HAP-1 (cell line): ENCODE measurements at regions not wholly inside any gene's neighbourhood (a gene's known extent, or its start where the extent isn't known, plus 50 kb on each side); places are given as distances from the start of the nearest gene placed in this dataset.

Source experiments
- DNase-seq, 2 experiments: peaks; one replicate each; pipeline ENCODE4 v3.0.0-alpha.2; 2016 to 2020; ENCODE audit warnings: low spot score in 2 of 2
- H3K27me3 ChIP-seq: fragments of 250-450 bp; sonication (Bioruptor Pico); 2 replicates; pipeline ENCODE4 v1.5.1; 2020; ENCODE audit warnings: low read depth, mild to moderate bottlenecking, moderate library complexity
- H3K36me3 ChIP-seq: fragments of 250-450 bp; sonication (Bioruptor Pico); replicated peaks from 2 replicates; pipeline ENCODE4 v1.5.1; 2020; ENCODE audit warnings: mild to moderate bottlenecking
- H3K4me1 ChIP-seq: fragments of 250-450 bp; sonication (Bioruptor Pico); 2 replicates; pipeline ENCODE4 v1.5.1; 2020; ENCODE audit warnings: mild to moderate bottlenecking
- H3K4me3 ChIP-seq: fragments of 250-450 bp; sonication (Bioruptor Pico); 2 replicates; pipeline ENCODE4 v1.5.1; 2020; ENCODE audit warnings: mild to moderate bottlenecking, moderate library complexity
- H3K9me3 ChIP-seq: fragments of 250-450 bp; sonication (Bioruptor Pico); 2 replicates; pipeline ENCODE4 v1.5.1; 2020; ENCODE audit warnings: mild to moderate bottlenecking, moderate library complexity
- in situ Hi-C: fragments of 300-500 bp; cut with MboI; formaldehyde crosslinking; loops from 3 replicates; pipeline ENCODE4 v1.14.3; 2020; ENCODE audit warnings: low sequenced_read_pairs, inconsistent platforms, mixed read lengths

DNA sequence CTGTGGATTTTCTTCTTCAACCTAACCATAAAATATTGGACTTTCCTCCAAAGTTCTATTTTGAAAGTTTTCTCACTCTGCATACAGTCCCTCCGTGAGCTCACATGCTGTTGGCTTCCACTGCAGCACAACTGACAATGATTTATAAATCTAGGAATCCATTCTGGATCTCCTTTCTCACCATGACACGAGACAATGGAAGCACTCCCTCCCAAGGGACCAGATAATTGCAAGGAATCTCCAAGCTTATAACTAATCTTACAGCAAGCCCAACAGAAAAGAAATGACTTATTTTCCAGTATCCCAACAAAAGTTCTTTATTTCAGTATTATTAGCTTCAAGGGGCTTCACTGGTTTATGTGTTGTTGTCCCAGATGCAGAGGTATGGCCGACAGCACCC is 729.0 kb downstream of the RFPL4B start:
- DNase-seq: peak; percentile 5 to 37

DNA sequence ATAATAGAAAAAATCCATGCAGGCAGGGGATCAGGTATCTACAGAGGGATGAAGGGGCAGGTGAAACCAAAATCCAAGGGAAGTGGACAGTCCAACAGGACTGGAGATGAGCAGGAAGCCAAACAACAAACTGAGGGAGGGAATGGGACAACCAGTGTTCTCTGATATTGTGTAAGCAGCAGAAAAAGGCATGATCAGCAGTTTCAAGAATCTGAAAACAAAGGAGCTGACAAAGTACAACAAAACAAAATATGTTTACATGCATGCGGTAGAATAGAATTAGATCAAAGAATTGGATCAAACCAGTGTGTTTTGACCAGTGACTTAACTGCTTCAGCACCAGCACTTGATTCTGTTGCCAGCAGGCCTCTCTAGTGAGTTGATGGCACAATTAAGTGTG is 729.7 kb downstream of the RFPL4B start:
- in situ Hi-C loops: no loop called here
- no peaks in the 10 kb centered on the region for H3K4me1 ChIP-seq
- no peaks in the 10 kb centered on the region for H3K9me3 ChIP-seq
- no peak for DNase-seq
- no peak overlapping the region for H3K4me3 ChIP-seq
- no peaks in the 10 kb centered on the region for H3K27me3 ChIP-seq
- H3K36me3 ChIP-seq: no peaks in the 10 kb centered on the region

More for the DNA sequence above, 729.0 kb downstream of the RFPL4B start:
- Histone ChIP-seq H3K36me3 (no peaks in the 10 kb centered on the region), H3K4me1 (no peaks in the 10 kb centered on the region), H3K9me3 (no peaks in the 10 kb centered on the region), H3K27me3 (no peaks in the 10 kb centered on the region), H3K4me3 (no peak overlapping the region)
- in situ Hi-C loops: no loop called here

DNA sequence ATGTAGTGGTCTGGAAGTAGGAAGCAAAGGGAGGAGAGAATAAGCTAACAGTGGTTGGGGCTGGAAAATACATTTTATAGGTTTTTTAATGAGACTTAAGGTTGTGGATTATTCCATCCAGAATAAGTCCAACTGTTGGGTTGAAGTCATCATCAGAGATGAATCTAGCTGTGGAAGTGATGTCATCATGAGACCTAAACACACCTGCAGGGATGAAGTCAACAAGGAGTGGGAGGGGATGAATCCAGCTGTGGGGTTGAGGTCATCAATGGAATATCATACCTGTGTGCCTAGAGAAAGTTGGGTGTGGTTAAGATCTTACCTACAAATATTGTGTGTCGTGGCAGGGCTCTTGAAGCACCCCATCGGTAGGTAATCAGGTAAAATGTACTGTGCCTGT is 730.7 kb downstream of the RFPL4B start:
- H3K27me3 ChIP-seq: no peaks in the 10 kb centered on the region

DNA sequence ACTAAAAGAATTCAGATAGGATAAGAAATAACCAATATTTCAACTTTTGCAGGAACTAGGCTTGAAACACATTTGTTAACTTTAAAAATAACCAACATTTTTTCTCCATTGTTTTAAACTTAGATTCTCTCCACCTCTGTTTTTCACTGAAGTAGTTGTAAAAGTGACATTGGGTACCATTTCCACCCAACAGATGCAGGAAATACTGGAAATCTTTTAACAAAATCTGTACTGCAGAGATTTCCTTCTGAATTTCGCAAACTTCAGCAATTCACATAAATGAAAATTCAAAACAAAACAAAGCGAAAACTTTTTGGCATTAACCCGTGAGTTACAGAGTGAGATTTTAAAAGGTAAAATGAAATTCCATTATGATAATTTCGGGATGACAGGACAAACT is 731.7 kb downstream of the RFPL4B start:
- Histone ChIP-seq H3K4me1 (no peaks in the 10 kb centered on the region), H3K4me3 (no peak overlapping the region), H3K27me3 (no peaks in the 10 kb centered on the region), H3K36me3 (no peaks in the 10 kb centered on the region), H3K9me3 (no peaks in the 10 kb centered on the region)
- no peak for DNase-seq
- in situ Hi-C loops: no loop called here

More for the DNA sequence above, 730.7 kb downstream of the RFPL4B start:
- H3K36me3 ChIP-seq: no peaks in the 10 kb centered on the region
- in situ Hi-C loops: no loop called here
- H3K4me1 ChIP-seq: no peaks in the 10 kb centered on the region
- DNase-seq: no peak
- no peak overlapping the region for H3K4me3 ChIP-seq
- H3K9me3 ChIP-seq: no peaks in the 10 kb centered on the region

DNA sequence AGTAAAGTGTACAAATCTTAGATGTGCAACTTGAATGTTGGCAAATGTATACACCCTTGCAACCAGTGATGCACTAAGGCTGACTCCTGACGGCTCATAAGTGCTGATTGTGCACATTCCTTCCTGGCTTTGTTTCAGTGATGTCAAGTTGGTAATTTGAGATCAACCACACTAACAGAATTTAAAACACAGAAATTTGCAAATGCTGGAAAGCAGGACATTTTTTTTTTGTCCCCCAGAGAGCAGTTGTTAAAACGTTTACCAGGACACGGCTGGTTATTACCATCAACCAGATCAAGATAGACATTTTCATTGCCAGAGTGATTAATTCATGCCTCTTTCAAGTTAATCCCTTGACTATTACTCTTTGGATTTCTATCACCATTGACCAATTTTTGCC is 735.6 kb downstream of the RFPL4B start:
- Histone ChIP-seq H3K9me3 (no peaks in the 10 kb centered on the region), H3K27me3 (no peaks in the 10 kb centered on the region), H3K4me1 (no peaks in the 10 kb centered on the region), H3K4me3 (no peak overlapping the region), H3K36me3 (no peaks in the 10 kb centered on the region)
- in situ Hi-C loops: no loop called here
- DNase-seq: no peak

DNA sequence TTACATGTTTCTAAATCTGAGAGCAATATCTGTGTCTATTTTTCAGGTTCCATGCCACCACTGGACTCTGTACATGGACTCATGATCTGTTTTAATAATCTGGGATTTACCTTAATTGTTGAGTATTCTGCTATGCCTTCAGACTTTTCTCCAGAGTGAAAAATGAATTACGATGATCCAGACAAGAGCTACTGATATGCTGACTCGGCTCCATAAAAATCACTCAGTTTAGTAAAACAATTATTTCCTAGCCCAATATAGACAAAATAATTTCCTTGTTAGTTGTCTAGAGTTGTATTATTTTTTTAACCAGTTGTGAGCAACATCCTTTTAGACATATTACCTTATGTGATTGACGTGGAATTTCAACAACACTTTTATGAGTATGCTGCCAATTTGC is 736.8 kb downstream of the RFPL4B start:
- in situ Hi-C loops: no loop called here
- DNase-seq: no peak

DNA sequence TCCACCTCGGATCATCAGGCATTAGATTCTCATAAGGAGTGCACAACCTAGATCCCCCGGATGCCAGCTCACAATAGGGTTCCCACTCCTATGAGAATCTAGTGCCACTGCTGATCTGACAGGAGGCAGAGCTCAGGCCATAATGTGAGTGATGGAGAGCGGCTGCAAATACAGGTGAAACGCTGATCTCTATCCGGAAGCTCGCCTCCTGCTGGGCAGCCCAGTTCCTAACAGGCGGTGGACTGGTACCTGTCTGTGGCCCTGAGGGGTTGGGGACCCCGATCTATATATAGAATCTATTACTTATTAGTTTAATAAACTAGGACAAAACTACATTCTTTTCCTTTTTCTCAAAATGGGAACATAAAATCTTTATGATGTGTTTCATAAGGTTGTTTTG is 741.9 kb downstream of the RFPL4B start:
- no peaks in the 10 kb centered on the region for H3K36me3 ChIP-seq
- in situ Hi-C loops: no loop called here
- no peaks in the 10 kb centered on the region for H3K9me3 ChIP-seq
- no peaks in the 10 kb centered on the region for H3K4me1 ChIP-seq
- no peak for DNase-seq
- H3K27me3 ChIP-seq: no peaks in the 10 kb centered on the region
- H3K4me3 ChIP-seq: no peak overlapping the region

More for the DNA sequence above, 736.8 kb downstream of the RFPL4B start:
- no peaks in the 10 kb centered on the region for H3K4me1 ChIP-seq
- no peaks in the 10 kb centered on the region for H3K27me3 ChIP-seq
- H3K4me3 ChIP-seq: no peak overlapping the region
- H3K9me3 ChIP-seq: no peaks in the 10 kb centered on the region
- no peaks in the 10 kb centered on the region for H3K36me3 ChIP-seq

DNA sequence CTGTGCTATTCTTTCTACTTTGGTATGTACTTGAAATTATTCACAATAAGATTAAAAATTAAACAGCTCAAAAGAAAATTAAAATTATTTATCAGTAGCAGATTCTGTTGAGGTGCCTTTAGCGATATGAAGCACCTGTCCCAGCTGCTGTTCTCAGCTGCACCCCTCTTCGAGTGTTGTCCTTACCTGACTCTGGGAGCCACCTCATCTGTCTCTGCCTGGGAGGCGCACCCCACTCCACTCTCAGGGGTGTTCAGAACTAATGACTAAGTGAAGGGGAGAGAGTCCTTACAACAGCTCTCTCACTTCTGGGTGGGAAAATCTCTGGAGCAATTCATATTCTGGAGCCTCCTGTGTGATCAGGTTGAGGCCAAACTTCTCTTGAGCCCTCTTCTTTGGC is 745.7 kb downstream of the RFPL4B start:
- in situ Hi-C loops: no loop called here
- Histone ChIP-seq H3K27me3 (no peaks in the 10 kb centered on the region; the same call in 1 of the 2 replicates), H3K4me1 (peaks cover 3% of the 10 kb centered on the region; the same call in 1 of the 2 replicates), H3K9me3 (no peaks in the 10 kb centered on the region), H3K4me3 (no peak overlapping the region), H3K36me3 (no peaks in the 10 kb centered on the region)
- DNase-seq: no peak

DNA sequence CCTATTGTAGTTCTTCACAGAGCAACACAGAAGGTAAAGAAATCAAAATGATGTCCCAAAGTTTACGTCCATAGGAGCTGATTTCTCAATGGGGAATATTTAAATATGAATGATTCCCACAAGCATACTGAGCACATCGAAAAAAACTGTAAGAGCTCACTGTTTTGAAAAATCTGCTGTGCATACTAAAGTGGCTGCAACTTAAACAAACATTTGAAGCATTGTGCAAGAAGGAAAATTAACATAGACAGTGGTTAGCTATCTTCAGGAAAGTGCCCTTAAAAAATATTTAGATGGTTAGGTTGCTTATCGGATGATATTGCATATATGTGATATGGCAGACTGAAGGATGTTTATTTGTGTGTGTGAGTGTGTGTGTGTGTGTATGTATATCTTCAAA is 747.6 kb downstream of the RFPL4B start:
- DNase-seq: peak in 1 of 2 experiments; percentile 28
- Histone ChIP-seq H3K4me3 (no peak overlapping the region), H3K27me3 (no peaks in the 10 kb centered on the region; the same call in 1 of the 2 replicates), H3K9me3 (no peaks in the 10 kb centered on the region), H3K4me1 (peaks cover 3% of the 10 kb centered on the region; the same call in 1 of the 2 replicates), H3K36me3 (no peaks in the 10 kb centered on the region)
- in situ Hi-C loops: no loop called here

DNA sequence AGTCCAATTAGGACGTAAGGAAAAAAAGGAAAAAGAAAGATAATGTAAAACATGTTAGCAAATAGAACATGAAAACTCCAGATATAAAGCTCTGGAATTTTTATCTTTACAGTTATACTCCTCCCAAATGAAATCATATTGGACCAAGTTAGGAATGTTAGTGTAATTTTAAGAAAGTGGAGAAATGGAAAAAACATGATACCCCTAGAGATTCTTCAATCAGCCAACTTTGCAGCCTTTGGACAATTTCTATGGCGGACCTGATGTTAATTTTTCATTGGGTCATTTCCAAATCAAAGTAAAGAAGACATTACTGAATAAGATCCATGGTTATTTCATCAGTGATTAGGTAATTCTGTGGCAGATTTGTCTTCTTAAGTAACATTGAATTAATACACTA is 748.7 kb downstream of the RFPL4B start:
- Histone ChIP-seq H3K9me3 (no peaks in the 10 kb centered on the region), H3K4me1 (peaks cover 3% of the 10 kb centered on the region; the same call in 1 of the 2 replicates), H3K27me3 (no peaks in the 10 kb centered on the region; the same call in 1 of the 2 replicates), H3K36me3 (no peaks in the 10 kb centered on the region), H3K4me3 (no peak overlapping the region)
- DNase-seq: no peak
- in situ Hi-C loops: no loop called here

DNA sequence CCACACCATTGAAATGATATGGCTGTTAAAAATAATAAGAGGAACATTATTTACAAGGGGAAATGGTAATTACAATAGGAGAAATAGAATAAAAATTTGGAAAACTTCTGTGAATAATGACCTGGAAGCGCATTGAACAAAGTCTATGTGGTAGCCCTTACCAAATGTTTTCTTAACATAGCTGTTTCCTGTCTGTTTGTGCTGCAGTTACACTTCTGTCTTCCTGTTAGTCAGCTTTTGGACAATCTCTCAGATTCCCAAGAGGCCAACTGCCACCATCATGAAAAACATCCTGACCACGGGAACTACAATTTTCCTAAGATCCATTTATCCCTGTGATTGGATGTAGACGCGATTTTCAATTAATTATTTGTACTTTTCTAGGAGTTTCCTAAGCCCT is 754.4 kb upstream of the MARCKS start:
- Histone ChIP-seq H3K4me3 (no peak overlapping the region), H3K9me3 (no peaks in the 10 kb centered on the region), H3K27me3 (no peaks in the 10 kb centered on the region; the same call in 1 of the 2 replicates), H3K4me1 (no peaks in the 10 kb centered on the region), H3K36me3 (no peaks in the 10 kb centered on the region)
- in situ Hi-C loops: no loop called here
- DNase-seq: no peak

DNA sequence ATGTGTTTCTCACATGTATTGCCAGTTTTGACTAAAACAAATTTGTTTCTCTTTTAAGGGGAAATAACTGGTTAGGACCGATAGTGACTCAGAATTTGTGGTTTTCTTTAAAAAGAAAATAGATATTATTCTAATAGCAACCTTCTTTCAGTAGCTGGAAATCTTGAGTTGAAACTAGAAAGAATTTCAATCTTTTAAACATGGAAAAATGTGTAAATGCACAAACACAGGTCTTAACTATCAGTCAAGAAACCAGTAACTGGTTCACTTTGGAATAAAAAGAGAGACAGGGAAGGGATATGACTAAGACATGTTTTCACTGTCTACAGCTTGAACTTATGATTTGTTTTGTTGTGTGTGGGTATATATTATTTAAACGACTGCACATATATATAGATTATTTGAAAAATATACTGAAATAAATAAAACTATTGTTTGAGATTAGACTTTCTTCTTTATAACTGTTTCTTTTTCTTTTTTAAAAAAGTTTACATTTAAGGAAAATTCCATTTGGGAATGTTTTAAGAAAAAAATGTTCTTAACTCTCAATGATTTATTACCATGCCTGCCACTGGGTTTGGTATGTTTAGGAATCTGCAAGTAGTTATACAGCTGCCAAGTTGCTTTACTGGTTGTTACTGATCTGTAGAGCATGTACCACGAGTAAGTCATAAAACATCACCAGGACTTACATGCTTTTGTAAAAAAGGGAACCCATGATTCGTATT is 753.3 kb upstream of the MARCKS start:
- Histone ChIP-seq H3K9me3 (no peaks in the 10 kb centered on the region), H3K36me3 (no peaks in the 10 kb centered on the region), H3K4me1 (no peaks in the 10 kb centered on the region), H3K27me3 (no peaks in the 10 kb centered on the region; the same call in 1 of the 2 replicates), H3K4me3 (no peak overlapping the region)
- no peak for DNase-seq
- in situ Hi-C loops: no loop called here

DNA sequence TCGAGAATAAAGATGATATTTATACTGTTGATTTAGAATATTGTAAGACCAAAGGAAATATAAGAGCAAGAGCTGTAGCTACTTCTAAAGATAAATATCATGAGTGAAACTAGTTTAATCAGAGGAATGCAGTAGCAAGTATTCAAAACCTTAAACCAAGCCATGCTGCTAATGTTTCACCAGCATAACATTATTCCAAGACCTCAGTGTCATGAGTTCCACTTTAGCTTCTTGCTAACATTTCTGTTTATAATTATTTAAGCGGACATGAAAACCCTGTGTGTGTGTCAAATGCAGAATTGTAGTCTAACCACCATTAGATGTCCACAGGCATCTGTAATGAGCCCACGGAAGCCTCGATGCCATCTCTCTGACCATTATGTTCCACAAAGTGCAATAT is 752.6 kb upstream of the MARCKS start:
- Histone ChIP-seq H3K36me3 (no peaks in the 10 kb centered on the region), H3K27me3 (no peaks in the 10 kb centered on the region; the same call in 1 of the 2 replicates), H3K4me3 (no peak overlapping the region), H3K9me3 (0 out of 2 replicates have a peak, but pooled peaks cover 3% of the 10 kb centered on the region), H3K4me1 (no peaks in the 10 kb centered on the region)
- in situ Hi-C loops: no loop called here
- DNase-seq: no peak

DNA sequence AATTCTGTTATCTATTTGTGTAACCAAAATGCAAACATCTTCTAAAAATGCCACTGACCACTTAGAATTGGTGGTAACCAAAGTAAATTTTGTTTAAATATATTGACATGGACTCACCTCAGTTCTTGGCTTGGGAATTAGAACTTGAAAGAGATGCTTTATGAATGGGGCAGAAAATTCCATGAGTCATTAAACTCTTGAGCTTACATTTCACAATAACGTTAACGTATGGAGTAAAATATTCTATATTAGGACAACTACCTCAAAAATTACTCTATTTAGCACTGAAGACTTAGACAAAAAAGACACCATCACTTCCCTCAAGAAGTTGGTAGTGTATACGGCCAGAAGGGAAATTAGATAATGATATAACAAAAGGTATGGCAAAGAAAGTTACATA is 752.2 kb upstream of the MARCKS start:
- Histone ChIP-seq H3K36me3 (no peaks in the 10 kb centered on the region), H3K9me3 (0 out of 2 replicates have a peak, but pooled peaks cover 3% of the 10 kb centered on the region), H3K27me3 (no peaks in the 10 kb centered on the region; the same call in 1 of the 2 replicates), H3K4me1 (no peaks in the 10 kb centered on the region), H3K4me3 (no peak overlapping the region)
- in situ Hi-C loops: no loop called here
- DNase-seq: no peak
